Keratinocyte (primary cell): ENCODE measurements at regions not wholly inside any gene's neighbourhood (a gene's known extent, or its start where the extent isn't known, plus 50 kb on each side); places are given as distances from the start of the nearest gene placed in this dataset.

ENCODE experiments used
- EZH2 ChIP-seq: IDR thresholded peaks from one replicate; pipeline ENCODE4 v1.6.1; 2012; ENCODE audit warnings: inconsistent platforms, mild to moderate bottlenecking, low read length, moderate library complexity
- TF ChIP-seq, protein P1 (sequence below), 3 experiments: IDR thresholded peaks in 1 of 3; conservative IDR thresholded peaks in 1 of 3; optimal IDR thresholded peaks in 1 of 3; 2 replicates in 2 of 3; 3 replicates in 1 of 3; pipeline versions ENCODE3 to v1.5.1; 2011; ENCODE audit warnings: low read length in 3 of 3, mild to moderate bottlenecking in 3 of 3, moderate library complexity in 2 of 3, control low read depth in 1 of 3, inconsistent platforms in 1 of 3; ENCODE audit not compliant: insufficient read depth in 2 of 3; ENCODE audit errors: extremely low read depth in 1 of 3

GRCh38 chr13:59340581-59340980 lies 823.1 kb downstream of the DIAPH3 start:
- TF ChIP-seq, protein P1, sequence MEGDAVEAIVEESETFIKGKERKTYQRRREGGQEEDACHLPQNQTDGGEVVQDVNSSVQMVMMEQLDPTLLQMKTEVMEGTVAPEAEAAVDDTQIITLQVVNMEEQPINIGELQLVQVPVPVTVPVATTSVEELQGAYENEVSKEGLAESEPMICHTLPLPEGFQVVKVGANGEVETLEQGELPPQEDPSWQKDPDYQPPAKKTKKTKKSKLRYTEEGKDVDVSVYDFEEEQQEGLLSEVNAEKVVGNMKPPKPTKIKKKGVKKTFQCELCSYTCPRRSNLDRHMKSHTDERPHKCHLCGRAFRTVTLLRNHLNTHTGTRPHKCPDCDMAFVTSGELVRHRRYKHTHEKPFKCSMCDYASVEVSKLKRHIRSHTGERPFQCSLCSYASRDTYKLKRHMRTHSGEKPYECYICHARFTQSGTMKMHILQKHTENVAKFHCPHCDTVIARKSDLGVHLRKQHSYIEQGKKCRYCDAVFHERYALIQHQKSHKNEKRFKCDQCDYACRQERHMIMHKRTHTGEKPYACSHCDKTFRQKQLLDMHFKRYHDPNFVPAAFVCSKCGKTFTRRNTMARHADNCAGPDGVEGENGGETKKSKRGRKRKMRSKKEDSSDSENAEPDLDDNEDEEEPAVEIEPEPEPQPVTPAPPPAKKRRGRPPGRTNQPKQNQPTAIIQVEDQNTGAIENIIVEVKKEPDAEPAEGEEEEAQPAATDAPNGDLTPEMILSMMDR (optimal IDR thresholded peaks at IDR 0.05 in 1 of 3, IDR thresholded peaks at IDR 0.05 in 1 of 3, conservative IDR thresholded peaks at IDR 0.05 in 1 of 3; ENCODE audit: extremely low read depth in 1 of 3, insufficient read depth in 2 of 3, low read length in 3 of 3): no peak
- no peak for TF ChIP-seq EZH2
